ENCODE measurements at regions not wholly inside any gene's neighbourhood (a gene's known extent, or its start where the extent isn't known, plus 50 kb on each side); places are given as distances from the start of the nearest gene placed in this dataset.

DNA sequence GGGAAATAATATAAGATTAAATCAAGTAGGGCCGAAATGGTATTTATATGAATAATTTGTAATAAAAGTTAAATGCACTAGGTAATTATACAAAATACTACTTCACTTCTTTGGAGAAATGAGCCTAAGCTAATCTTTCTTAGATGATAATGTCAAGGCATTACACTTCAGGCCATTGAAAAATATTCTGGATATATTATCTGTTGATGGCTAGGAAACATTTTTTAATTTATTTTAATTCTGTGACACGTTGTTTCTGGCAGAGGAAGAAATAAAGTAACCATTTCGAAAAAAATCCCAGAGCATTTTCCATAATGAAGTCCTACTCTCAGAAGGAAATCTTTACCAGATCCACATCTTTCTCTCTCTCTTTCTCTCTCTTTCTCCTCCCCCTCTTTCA, 133.9 kb downstream of the MMUT start:
- DNase-seq (no peak), ATAC-seq (ENCODE audit: low FRiP score) (no peak)
- H3K27ac ChIP-seq (ENCODE audit: low read depth in 1 of 2, low read length in 2 of 2) = no peak overlapping the region
- no peaks in the 10 kb centered on the region for H3K36me3 ChIP-seq (ENCODE audit: control insufficient read depth in 1 of 2, insufficient read depth in 2 of 2, low read length in 1 of 2)
- peaks cover 2 to 4% of the 10 kb centered on the region in 2 donors for H3K4me1 ChIP-seq (ENCODE audit: control insufficient read depth in 1 of 2, insufficient read depth in 2 of 2, low read length in 2 of 2)
- no peaks in the 10 kb centered on the region for H3K9me3 ChIP-seq (ENCODE audit: control insufficient read depth, low read length)
- no peak overlapping the region for H3K4me3 ChIP-seq (ENCODE audit: low read length in 2 of 2)
- WGBS, 2 donors = 82 to 83% methylated on average over 3 of the region's 3 CpGs
- H3K27me3 ChIP-seq (ENCODE audit: control insufficient read depth in 1 of 2, insufficient read depth in 2 of 2, low read length in 1 of 2) = no peaks in the 10 kb centered on the region
- intact Hi-C loops (cut with DNase I) = loop anchor here in 1 of 2 donors (10.0 kb wide), 1 partner anchor 504 kb away; no protein-coding TSS in a partner anchor

- ATAC-seq (ENCODE audit: low FRiP score) (no peak), DNase-seq (no peak)
- Histone ChIP-seq H3K27me3 (ENCODE audit: control insufficient read depth in 1 of 2, insufficient read depth in 2 of 2, low read length in 1 of 2) (no peaks in the 10 kb centered on the region), H3K4me3 (ENCODE audit: low read length in 2 of 2) (no peak overlapping the region), H3K4me1 (ENCODE audit: control insufficient read depth in 1 of 2, insufficient read depth in 2 of 2, low read length in 2 of 2) (peaks cover 2 to 4% of the 10 kb centered on the region in 2 donors), H3K9me3 (ENCODE audit: control insufficient read depth, low read length) (no peaks in the 10 kb centered on the region), H3K36me3 (ENCODE audit: control insufficient read depth in 1 of 2, insufficient read depth in 2 of 2, low read length in 1 of 2) (no peaks in the 10 kb centered on the region), H3K27ac (ENCODE audit: low read depth in 1 of 2, low read length in 2 of 2) (no peak overlapping the region)
- intact Hi-C loops (cut with DNase I) = loop anchor here in 1 of 2 donors (10.0 kb wide), 1 partner anchor 503 kb away; no protein-coding TSS in a partner anchor
- 24 to 30% methylated on average over 1 of the region's 1 CpG for WGBS, 2 donors
Observed at GRCh38 chr6:49328051-49328744, 134.9 kb downstream of the MMUT start.

DNA sequence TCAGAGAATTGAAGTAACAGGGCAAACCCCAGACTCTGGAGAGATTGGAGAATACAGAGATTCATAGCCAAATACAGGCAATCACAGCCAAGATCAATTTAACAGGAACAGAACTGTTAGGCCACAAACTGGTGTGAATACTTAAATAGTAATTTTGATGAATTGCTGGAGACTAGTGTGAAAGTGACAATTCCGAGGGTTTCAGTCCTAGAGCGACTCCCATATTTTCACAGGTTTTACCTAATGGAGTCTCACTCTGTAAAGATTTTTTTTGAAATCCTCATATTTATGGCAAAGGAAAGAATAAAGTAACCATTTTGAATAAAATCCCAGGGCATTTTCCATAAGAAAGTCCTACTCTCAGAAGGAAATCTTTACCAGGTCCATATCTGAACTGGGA, 135.5 kb downstream of the MMUT start:
- DNase-seq = no peak
- Histone ChIP-seq H3K27me3 (ENCODE audit: control insufficient read depth in 1 of 2, insufficient read depth in 2 of 2, low read length in 1 of 2) (no peaks in the 10 kb centered on the region), H3K4me1 (ENCODE audit: control insufficient read depth in 1 of 2, insufficient read depth in 2 of 2, low read length in 2 of 2) (peaks cover 2 to 4% of the 10 kb centered on the region in 2 donors), H3K9me3 (ENCODE audit: control insufficient read depth, low read length) (no peaks in the 10 kb centered on the region), H3K27ac (ENCODE audit: low read depth in 1 of 2, low read length in 2 of 2) (no peak overlapping the region), H3K4me3 (ENCODE audit: low read length in 2 of 2) (no peak overlapping the region), H3K36me3 (ENCODE audit: control insufficient read depth in 1 of 2, insufficient read depth in 2 of 2, low read length in 1 of 2) (no peaks in the 10 kb centered on the region)
- WGBS, 2 donors = 93 to 95% methylated on average over 2 of the region's 2 CpGs
- intact Hi-C loops (cut with DNase I) = loop anchor here in 1 of 2 donors (10.0 kb wide), 1 partner anchor 503 kb away; no protein-coding TSS in a partner anchor
- no peak for ATAC-seq (ENCODE audit: low FRiP score)

DNA sequence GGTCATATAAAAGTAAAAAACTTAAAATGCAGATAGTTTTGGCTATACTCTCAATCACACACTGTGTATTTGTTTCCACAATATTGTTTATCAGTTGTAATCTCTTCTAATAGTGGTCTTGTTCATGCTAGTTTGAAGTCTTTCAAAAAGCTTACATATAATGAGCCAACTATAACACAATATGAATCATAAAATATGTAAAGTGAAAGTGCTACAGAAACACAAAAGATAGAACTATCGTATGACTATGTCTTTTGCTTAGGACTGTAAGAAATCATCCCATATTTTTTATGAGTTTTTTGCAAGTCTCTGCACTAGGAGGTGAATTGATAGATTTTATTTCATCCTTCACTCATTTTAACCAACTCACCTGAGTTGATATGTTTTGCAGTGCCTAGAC, 136.0 kb downstream of the MMUT start:
- no peaks in the 10 kb centered on the region for H3K9me3 ChIP-seq (ENCODE audit: control insufficient read depth, low read length)
- peaks cover 2 to 4% of the 10 kb centered on the region in 2 donors for H3K4me1 ChIP-seq (ENCODE audit: control insufficient read depth in 1 of 2, insufficient read depth in 2 of 2, low read length in 2 of 2)
- ATAC-seq (ENCODE audit: low FRiP score) (no peak), DNase-seq (no peak)
- H3K27ac ChIP-seq (ENCODE audit: low read depth in 1 of 2, low read length in 2 of 2) = no peak overlapping the region
- no peak overlapping the region for H3K4me3 ChIP-seq (ENCODE audit: low read length in 2 of 2)
- H3K27me3 ChIP-seq (ENCODE audit: control insufficient read depth in 1 of 2, insufficient read depth in 2 of 2, low read length in 1 of 2) = no peaks in the 10 kb centered on the region
- WGBS, 2 donors = 30 to 33% methylated on average over 1 of the region's 1 CpG
- intact Hi-C loops (cut with DNase I) = loop anchor here in 1 of 2 donors (10.0 kb wide), 1 partner anchor 502 kb away; no protein-coding TSS in a partner anchor
- H3K36me3 ChIP-seq (ENCODE audit: control insufficient read depth in 1 of 2, insufficient read depth in 2 of 2, low read length in 1 of 2) = no peaks in the 10 kb centered on the region

DNA sequence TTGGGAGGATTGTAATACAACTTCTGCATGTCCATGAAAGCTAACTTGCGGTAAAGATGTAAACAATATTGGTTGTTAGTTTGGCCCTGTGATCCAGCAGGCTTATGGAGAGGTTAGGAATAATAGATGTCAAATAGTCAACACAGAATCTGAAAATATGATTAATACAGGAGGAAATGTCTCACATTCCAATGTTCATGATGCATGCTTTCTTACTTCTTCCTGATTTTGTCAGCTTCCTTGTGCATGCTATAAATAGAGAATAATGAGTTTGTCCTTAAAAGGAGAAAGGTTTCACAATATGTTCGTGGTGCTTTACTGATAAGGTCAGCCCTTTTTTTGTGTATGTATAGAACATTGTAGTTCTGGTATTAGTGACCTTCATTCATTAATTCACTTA, 136.7 kb downstream of the MMUT start:
- H3K27me3 ChIP-seq (ENCODE audit: control insufficient read depth in 1 of 2, insufficient read depth in 2 of 2, low read length in 1 of 2) = no peaks in the 10 kb centered on the region
- 0 to 1% methylated on average over 2 of the region's 2 CpGs for WGBS, 2 donors
- no peak overlapping the region for H3K4me3 ChIP-seq (ENCODE audit: low read length in 2 of 2)
- intact Hi-C loops (cut with DNase I) = loop anchor here in 1 of 2 donors (10.0 kb wide), 1 partner anchor 502 kb away; no protein-coding TSS in a partner anchor
- no peak for DNase-seq
- ATAC-seq (ENCODE audit: low FRiP score) = no peak
- peak overlapping the region in 1 of 2 donors; percentile 5 for H3K27ac ChIP-seq (ENCODE audit: low read depth in 1 of 2, low read length in 2 of 2)
- no peaks in the 10 kb centered on the region for H3K9me3 ChIP-seq (ENCODE audit: control insufficient read depth, low read length)
- peaks cover 2 to 4% of the 10 kb centered on the region in 2 donors for H3K4me1 ChIP-seq (ENCODE audit: control insufficient read depth in 1 of 2, insufficient read depth in 2 of 2, low read length in 2 of 2)
- no peaks in the 10 kb centered on the region for H3K36me3 ChIP-seq (ENCODE audit: control insufficient read depth in 1 of 2, insufficient read depth in 2 of 2, low read length in 1 of 2)

DNA sequence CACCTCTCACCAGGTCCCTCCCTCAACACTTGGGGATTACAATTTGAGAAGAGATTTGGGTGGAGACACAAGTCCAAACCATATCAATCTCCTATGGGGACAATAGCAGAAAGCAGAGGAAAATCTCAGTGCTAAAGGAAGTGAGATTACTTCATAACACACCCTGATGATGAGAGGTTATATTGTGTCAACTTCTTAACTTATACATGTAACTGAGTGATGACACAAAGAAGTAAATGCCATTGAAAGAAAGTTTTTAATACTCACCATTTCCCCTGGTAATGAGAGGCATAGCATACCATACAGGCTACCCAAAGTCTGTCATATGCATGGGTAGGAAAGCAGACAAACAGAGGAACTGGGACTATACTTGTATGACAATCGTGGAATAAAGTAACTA, 137.2 kb downstream of the MMUT start:
- peak overlapping the region in 1 of 2 donors; percentile 5 for H3K27ac ChIP-seq (ENCODE audit: low read depth in 1 of 2, low read length in 2 of 2)

GRCh38 chr6:49322861-49323260, 140.2 kb downstream of the MMUT start:
- Histone ChIP-seq H3K4me1 (ENCODE audit: control insufficient read depth in 1 of 2, insufficient read depth in 2 of 2, low read length in 2 of 2) (peaks cover 0 to 4% of the 10 kb centered on the region in 2 donors), H3K36me3 (ENCODE audit: control insufficient read depth in 1 of 2, insufficient read depth in 2 of 2, low read length in 1 of 2) (no peaks in the 10 kb centered on the region), H3K4me3 (ENCODE audit: low read length in 2 of 2) (no peak overlapping the region), H3K27ac (ENCODE audit: low read depth in 1 of 2, low read length in 2 of 2) (no peak overlapping the region), H3K27me3 (ENCODE audit: control insufficient read depth in 1 of 2, insufficient read depth in 2 of 2, low read length in 1 of 2) (no peaks in the 10 kb centered on the region), H3K9me3 (ENCODE audit: control insufficient read depth, low read length) (no peaks in the 10 kb centered on the region)
- DNase-seq (no peak), ATAC-seq (ENCODE audit: low FRiP score) (no peak)
- WGBS, 2 donors = 85 to 88% methylated on average over 1 of the region's 1 CpG
- intact Hi-C loops (cut with DNase I) = loop anchor here in 1 of 2 donors (10.0 kb wide), 1 partner anchor 498 kb away; no protein-coding TSS in a partner anchor

More for the DNA sequence above, 137.2 kb downstream of the MMUT start:
- intact Hi-C loops (cut with DNase I) = loop anchor here in 1 of 2 donors (10.0 kb wide), 1 partner anchor 501 kb away; no protein-coding TSS in a partner anchor
- 54 to 56% methylated on average over 1 of the region's 1 CpG for WGBS, 2 donors
- Histone ChIP-seq H3K4me3 (ENCODE audit: low read length in 2 of 2) (no peak overlapping the region), H3K9me3 (ENCODE audit: control insufficient read depth, low read length) (no peaks in the 10 kb centered on the region), H3K4me1 (ENCODE audit: control insufficient read depth in 1 of 2, insufficient read depth in 2 of 2, low read length in 2 of 2) (peaks cover 2 to 4% of the 10 kb centered on the region in 2 donors), H3K36me3 (ENCODE audit: control insufficient read depth in 1 of 2, insufficient read depth in 2 of 2, low read length in 1 of 2) (no peaks in the 10 kb centered on the region), H3K27me3 (ENCODE audit: control insufficient read depth in 1 of 2, insufficient read depth in 2 of 2, low read length in 1 of 2) (no peaks in the 10 kb centered on the region)
- ATAC-seq (ENCODE audit: low FRiP score) (no peak), DNase-seq (no peak)

DNA sequence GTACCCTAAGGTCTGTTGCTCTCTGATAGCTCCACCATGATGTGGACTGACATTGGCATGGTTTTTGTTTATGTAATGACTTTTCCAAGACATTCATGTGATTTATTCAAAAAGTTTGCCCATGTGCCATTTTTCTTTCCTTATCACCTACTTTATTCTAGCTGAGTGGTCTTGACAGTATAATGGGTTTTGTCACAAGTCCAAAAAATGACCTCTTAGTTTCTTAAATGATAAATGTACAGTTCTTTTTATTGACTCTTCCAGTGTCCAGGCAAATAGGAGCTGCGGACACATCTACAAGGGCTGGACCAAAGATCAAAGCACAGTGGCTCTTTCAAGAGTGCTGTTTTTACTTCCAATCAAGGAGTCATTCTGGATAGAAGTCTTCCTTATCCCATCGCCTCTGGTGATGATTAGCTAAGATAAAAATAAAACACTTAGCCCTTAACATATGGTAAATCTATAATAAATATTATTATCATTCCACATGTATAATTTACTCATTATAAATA, 141.4 kb downstream of the MMUT start:
- DNase-seq = no peak
- Histone ChIP-seq H3K27me3 (ENCODE audit: control insufficient read depth in 1 of 2, insufficient read depth in 2 of 2, low read length in 1 of 2) (no peaks in the 10 kb centered on the region), H3K36me3 (ENCODE audit: control insufficient read depth in 1 of 2, insufficient read depth in 2 of 2, low read length in 1 of 2) (no peaks in the 10 kb centered on the region), H3K4me3 (ENCODE audit: low read length in 2 of 2) (no peak overlapping the region), H3K9me3 (ENCODE audit: control insufficient read depth, low read length) (no peaks in the 10 kb centered on the region), H3K27ac (ENCODE audit: low read depth in 1 of 2, low read length in 2 of 2) (no peak overlapping the region), H3K4me1 (ENCODE audit: control insufficient read depth in 1 of 2, insufficient read depth in 2 of 2, low read length in 2 of 2) (no peaks in the 10 kb centered on the region)
- 32 to 39% methylated on average over 2 of the region's 2 CpGs for WGBS, 2 donors
- no peak for ATAC-seq (ENCODE audit: low FRiP score)
- intact Hi-C loops (cut with DNase I) = loop anchor here in 1 of 2 donors (10.0 kb wide), 1 partner anchor 497 kb away; no protein-coding TSS in a partner anchor

DNA sequence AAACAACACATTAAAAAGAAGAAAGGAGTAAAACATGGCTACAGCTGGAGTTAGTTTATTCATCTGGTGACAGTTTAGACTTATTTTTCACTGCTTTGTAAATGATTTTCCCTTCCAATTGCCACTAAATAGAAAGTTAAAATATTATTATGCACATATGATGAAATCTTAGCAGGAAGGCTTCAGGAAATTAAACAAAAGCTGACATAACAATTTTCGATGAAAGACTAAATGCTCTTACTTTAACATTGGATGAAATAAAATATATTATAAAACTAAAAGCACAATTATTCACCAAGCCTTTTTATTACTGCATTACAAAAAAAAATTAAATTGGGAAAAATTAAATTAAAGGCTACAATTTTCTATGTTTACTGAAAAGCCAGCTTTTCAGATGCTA, 158.0 kb downstream of the MMUT start:
- Histone ChIP-seq H3K4me1 (ENCODE audit: control insufficient read depth in 1 of 2, insufficient read depth in 2 of 2, low read length in 2 of 2) (no peaks in the 10 kb centered on the region), H3K27me3 (ENCODE audit: control insufficient read depth in 1 of 2, insufficient read depth in 2 of 2, low read length in 1 of 2) (no peaks in the 10 kb centered on the region), H3K36me3 (ENCODE audit: control insufficient read depth in 1 of 2, insufficient read depth in 2 of 2, low read length in 1 of 2) (no peaks in the 10 kb centered on the region), H3K4me3 (ENCODE audit: low read length in 2 of 2) (no peak overlapping the region), H3K27ac (ENCODE audit: low read depth in 1 of 2, low read length in 2 of 2) (no peak overlapping the region), H3K9me3 (ENCODE audit: control insufficient read depth, low read length) (peaks cover 2% of the 10 kb centered on the region)
- DNase-seq (no peak), ATAC-seq (ENCODE audit: low FRiP score) (no peak)
- intact Hi-C loops (cut with DNase I) = no loop called here
- WGBS, 2 donors = 7 to 24% methylated on average over 1 of the region's 1 CpG
